ENCODE measurements at regions not wholly inside any gene's neighbourhood (a gene's known extent, or its start where the extent isn't known, plus 50 kb on each side); places are given as distances from the start of the nearest gene placed in this dataset.

GRCh38 chr21:24076179-24076578 lies 1531.1 kb downstream of the MRPL39 start:
- in situ Hi-C loops (cut with MboI; ENCODE audit: low sequenced_read_pairs) = no loop called here

- in situ Hi-C loops (cut with MboI; ENCODE audit: low sequenced_read_pairs) = no loop called here
Observed at GRCh38 chr21:24055696-24056095, 1551.6 kb downstream of the MRPL39 start.

- in situ Hi-C loops (cut with MboI; ENCODE audit: low sequenced_read_pairs) = no loop called here
Observed at GRCh38 chr21:24050231-24050630, 1557.0 kb downstream of the MRPL39 start.

- in situ Hi-C loops (cut with MboI; ENCODE audit: low sequenced_read_pairs) = no loop called here
Observed at GRCh38 chr21:24046829-24047443, 1560.3 kb downstream of the MRPL39 start.

- in situ Hi-C loops (cut with MboI; ENCODE audit: low sequenced_read_pairs) = no loop called here
Observed at GRCh38 chr21:24045775-24046215, 1561.5 kb downstream of the MRPL39 start.

- in situ Hi-C loops (cut with MboI; ENCODE audit: low sequenced_read_pairs) = no loop called here
Observed at GRCh38 chr21:24045373-24045772, 1561.9 kb downstream of the MRPL39 start.

- in situ Hi-C loops (cut with MboI; ENCODE audit: low sequenced_read_pairs) = no loop called here
Observed at GRCh38 chr21:24042687-24043086, 1564.6 kb downstream of the MRPL39 start.

- in situ Hi-C loops (cut with MboI; ENCODE audit: low sequenced_read_pairs) = no loop called here
Observed at GRCh38 chr21:24032709-24033232, 1574.5 kb downstream of the MRPL39 start.

- in situ Hi-C loops (cut with MboI; ENCODE audit: low sequenced_read_pairs) = no loop called here
Observed at GRCh38 chr21:24027396-24027795, 1579.9 kb downstream of the MRPL39 start.

GRCh38 chr21:24025101-24025500 lies 1582.2 kb downstream of the MRPL39 start:
- in situ Hi-C loops (cut with MboI; ENCODE audit: low sequenced_read_pairs) = no loop called here

GRCh38 chr21:24023936-24024335 lies 1583.3 kb downstream of the MRPL39 start:
- in situ Hi-C loops (cut with MboI; ENCODE audit: low sequenced_read_pairs) = no loop called here

- in situ Hi-C loops (cut with MboI; ENCODE audit: low sequenced_read_pairs) = no loop called here
Observed at GRCh38 chr21:24023402-24023801, 1583.9 kb downstream of the MRPL39 start.

- in situ Hi-C loops (cut with MboI; ENCODE audit: low sequenced_read_pairs) = no loop called here
Observed at GRCh38 chr21:24014381-24014780, 1592.9 kb downstream of the MRPL39 start.

- in situ Hi-C loops (cut with MboI; ENCODE audit: low sequenced_read_pairs) = no loop called here
Observed at GRCh38 chr21:24011087-24011486, 1596.2 kb downstream of the MRPL39 start.

- in situ Hi-C loops (cut with MboI; ENCODE audit: low sequenced_read_pairs) = no loop called here
Observed at GRCh38 chr21:24007592-24007991, 1599.7 kb downstream of the MRPL39 start.

- in situ Hi-C loops (cut with MboI; ENCODE audit: low sequenced_read_pairs) = no loop called here
Observed at GRCh38 chr21:23986987-23987386, 1620.3 kb downstream of the MRPL39 start.

GRCh38 chr21:23986214-23986613 lies 1621.1 kb downstream of the MRPL39 start:
- in situ Hi-C loops (cut with MboI; ENCODE audit: low sequenced_read_pairs) = no loop called here

- in situ Hi-C loops (cut with MboI; ENCODE audit: low sequenced_read_pairs) = no loop called here
Observed at GRCh38 chr21:23982546-23982945, 1624.7 kb downstream of the MRPL39 start.

GRCh38 chr21:23977971-23978370 lies 1629.3 kb downstream of the MRPL39 start:
- in situ Hi-C loops (cut with MboI; ENCODE audit: low sequenced_read_pairs) = no loop called here

- in situ Hi-C loops (cut with MboI; ENCODE audit: low sequenced_read_pairs) = no loop called here
Observed at GRCh38 chr21:23968722-23969647, 1638.3 kb downstream of the MRPL39 start.

- in situ Hi-C loops (cut with MboI; ENCODE audit: low sequenced_read_pairs) = no loop called here
Observed at GRCh38 chr21:23968008-23968407, 1639.3 kb downstream of the MRPL39 start.

- in situ Hi-C loops (cut with MboI; ENCODE audit: low sequenced_read_pairs) = no loop called here
Observed at GRCh38 chr21:23963454-23963853, 1643.8 kb downstream of the MRPL39 start.

Measured in HL-60/S4 treated with phorbol 12-myristate 13-acetate at 8.2 ng/mL for 4 days and 3 days (cell line).